ENCODE measurements at regions not wholly inside any gene's neighbourhood (a gene's known extent, or its start where the extent isn't known, plus 50 kb on each side); places are given as distances from the start of the nearest gene placed in this dataset.

GRCh38 chr6:167770291-167770955 lies 56.3 kb upstream of the AFDN start:
- TF ChIP-seq CTCF (IDR thresholded peaks at IDR 0.05; ENCODE audit: low read length) (no peak), EZH2 (IDR thresholded peaks at IDR 0.05; ENCODE audit: borderline replicate concordance, low read length) (no peak)

Data from OCI-LY1 (cell line).